ENCODE measurements at regions not wholly inside any gene's neighbourhood (a gene's known extent, or its start where the extent isn't known, plus 50 kb on each side); places are given as distances from the start of the nearest gene placed in this dataset.

GRCh38 chr6:102494808-102495207 lies 1101.3 kb downstream of the GRIK2 start:
- 87% methylated on average over 1 of the region's 1 CpG; no CpG with 5 or more reads in 1 of the 2 donors for WGBS, 2 donors (ENCODE audit: low coverage in 1 of 2)
- no peaks in the 10 kb centered on the region for H3K4me1 ChIP-seq
- H3K27me3 ChIP-seq, result no peaks in the 10 kb centered on the region
- DNase-seq, result no peak
- no peaks in the 10 kb centered on the region for H3K9me3 ChIP-seq
- in situ Hi-C loops (cut with MboI; ENCODE audit: low pct_ligation_motif_present in 1 of 4, low pct_unique_long_range_greater_than_20kb in 1 of 4, low sequenced_read_pairs in 3 of 4) (no loop called here), intact Hi-C loops (cut with DNase I; ENCODE audit: low total_unique reads) (no loop called here)
- no peak overlapping the region for H3K4me3 ChIP-seq
- no peaks in the 10 kb centered on the region for H3K36me3 ChIP-seq
- no peak for TF ChIP-seq POLR2AphosphoS5 (IDR thresholded peaks at IDR 0.05)
- TF ChIP-seq EP300 (IDR thresholded peaks at IDR 0.05; ENCODE audit: low read depth), result no peak
- TF ChIP-seq POLR2A (IDR thresholded peaks at IDR 0.05), result no peak
- TF ChIP-seq CTCF (IDR thresholded peaks at IDR 0.05), result no peak
- H3K27ac ChIP-seq, result no peak overlapping the region

- WGBS, 2 donors (ENCODE audit: low coverage in 1 of 2), result 90 to 95% methylated on average over 2 to 4 of the region's 4 CpGs
- no peaks in the 10 kb centered on the region for H3K27me3 ChIP-seq
- no peaks in the 10 kb centered on the region for H3K4me1 ChIP-seq
- TF ChIP-seq CTCF (IDR thresholded peaks at IDR 0.05) (no peak), POLR2A (IDR thresholded peaks at IDR 0.05) (no peak), EP300 (IDR thresholded peaks at IDR 0.05; ENCODE audit: low read depth) (no peak), POLR2AphosphoS5 (IDR thresholded peaks at IDR 0.05) (no peak)
- in situ Hi-C loops (cut with MboI; ENCODE audit: low pct_ligation_motif_present in 1 of 4, low pct_unique_long_range_greater_than_20kb in 1 of 4, low sequenced_read_pairs in 3 of 4), result no loop called here
- intact Hi-C loops (cut with DNase I; ENCODE audit: low total_unique reads), result no loop called here
- DNase-seq, result no peak
- no peak overlapping the region for H3K27ac ChIP-seq
- no peaks in the 10 kb centered on the region for H3K9me3 ChIP-seq
- no peaks in the 10 kb centered on the region for H3K36me3 ChIP-seq
- no peak overlapping the region for H3K4me3 ChIP-seq
These were observed 1100.0 kb downstream of the GRIK2 start for GRCh38 chr6:102493485-102493884.

GRCh38 chr6:102488729-102489128 lies 1095.2 kb downstream of the GRIK2 start:
- DNase-seq, result no peak
- H3K27ac ChIP-seq, result no peak overlapping the region
- H3K9me3 ChIP-seq, result no peaks in the 10 kb centered on the region
- H3K27me3 ChIP-seq, result no peaks in the 10 kb centered on the region
- no peak overlapping the region for H3K4me3 ChIP-seq
- WGBS, 2 donors (ENCODE audit: low coverage in 1 of 2), result 62 to 64% methylated on average over 2 of the region's 2 CpGs
- H3K36me3 ChIP-seq, result no peaks in the 10 kb centered on the region
- H3K4me1 ChIP-seq, result no peaks in the 10 kb centered on the region
- in situ Hi-C loops (cut with MboI; ENCODE audit: low pct_ligation_motif_present in 1 of 4, low pct_unique_long_range_greater_than_20kb in 1 of 4, low sequenced_read_pairs in 3 of 4), result no loop called here
- no peak for TF ChIP-seq POLR2AphosphoS5 (IDR thresholded peaks at IDR 0.05)
- TF ChIP-seq CTCF (IDR thresholded peaks at IDR 0.05), result no peak
- TF ChIP-seq POLR2A (IDR thresholded peaks at IDR 0.05), result no peak
- no peak for TF ChIP-seq EP300 (IDR thresholded peaks at IDR 0.05; ENCODE audit: low read depth)
- intact Hi-C loops (cut with DNase I; ENCODE audit: low total_unique reads), result no loop called here

- in situ Hi-C loops (cut with MboI; ENCODE audit: low pct_ligation_motif_present in 1 of 4, low pct_unique_long_range_greater_than_20kb in 1 of 4, low sequenced_read_pairs in 3 of 4), result no loop called here
- intact Hi-C loops (cut with DNase I; ENCODE audit: low total_unique reads), result no loop called here
- no peaks in the 10 kb centered on the region for H3K9me3 ChIP-seq
- no peak overlapping the region for H3K4me3 ChIP-seq
- 75 to 84% methylated on average over 1 of the region's 1 CpG for WGBS, 2 donors (ENCODE audit: low coverage in 1 of 2)
- no peaks in the 10 kb centered on the region for H3K4me1 ChIP-seq
- H3K36me3 ChIP-seq, result no peaks in the 10 kb centered on the region
- no peaks in the 10 kb centered on the region for H3K27me3 ChIP-seq
- H3K27ac ChIP-seq, result no peak overlapping the region
- no peak for DNase-seq
- no peak for TF ChIP-seq CTCF (IDR thresholded peaks at IDR 0.05)
- TF ChIP-seq POLR2A (IDR thresholded peaks at IDR 0.05), result no peak
- TF ChIP-seq EP300 (IDR thresholded peaks at IDR 0.05; ENCODE audit: low read depth), result no peak
- no peak for TF ChIP-seq POLR2AphosphoS5 (IDR thresholded peaks at IDR 0.05)
These were observed 1092.0 kb downstream of the GRIK2 start for GRCh38 chr6:102485480-102485879.
